ENCODE measurements at regions not wholly inside any gene's neighbourhood (a gene's known extent, or its start where the extent isn't known, plus 50 kb on each side); places are given as distances from the start of the nearest gene placed in this dataset.

DNA sequence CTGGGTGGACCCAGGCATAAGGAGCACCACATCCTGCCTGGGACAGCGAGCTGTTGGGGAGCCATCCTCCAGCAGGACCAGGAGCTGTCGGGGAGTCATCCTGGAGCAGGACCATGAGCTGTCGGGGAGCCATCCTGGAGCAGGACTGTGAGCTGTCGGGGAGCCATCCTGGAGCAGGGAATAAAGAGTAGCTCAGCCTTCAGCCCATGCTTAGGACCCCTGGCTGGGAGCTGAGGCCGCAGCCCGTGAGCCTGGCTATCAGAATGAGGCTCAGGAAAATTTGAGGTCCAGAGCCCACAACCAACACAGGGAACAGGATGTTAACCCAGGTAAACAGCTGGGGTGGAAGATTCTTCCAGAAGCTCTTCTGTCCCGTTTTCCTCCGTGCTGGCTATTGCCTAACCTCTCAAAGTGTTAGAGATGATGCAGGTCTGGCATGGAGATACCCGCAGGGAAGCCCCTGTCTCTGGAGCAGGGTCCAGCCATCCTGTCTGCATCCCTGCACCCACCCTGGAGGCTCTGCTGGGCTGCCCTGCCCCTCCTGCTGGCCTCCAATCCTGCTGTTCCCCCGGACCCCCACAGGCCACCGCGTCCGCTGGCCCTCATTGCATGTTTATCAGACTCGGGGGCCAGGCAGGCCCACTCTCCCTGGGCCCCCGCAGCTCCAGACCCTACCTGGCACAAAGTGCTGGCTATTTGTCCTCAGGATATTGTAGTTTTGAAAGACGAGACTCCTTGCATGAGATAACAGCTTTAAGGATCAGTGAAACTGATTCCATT lies 243.5 kb upstream of the MYT1L start:
- no peak for DNase-seq

GRCh38 chr2:2573658-2574293 lies 242.7 kb upstream of the MYT1L start:
- DNase-seq = no peak

DNA sequence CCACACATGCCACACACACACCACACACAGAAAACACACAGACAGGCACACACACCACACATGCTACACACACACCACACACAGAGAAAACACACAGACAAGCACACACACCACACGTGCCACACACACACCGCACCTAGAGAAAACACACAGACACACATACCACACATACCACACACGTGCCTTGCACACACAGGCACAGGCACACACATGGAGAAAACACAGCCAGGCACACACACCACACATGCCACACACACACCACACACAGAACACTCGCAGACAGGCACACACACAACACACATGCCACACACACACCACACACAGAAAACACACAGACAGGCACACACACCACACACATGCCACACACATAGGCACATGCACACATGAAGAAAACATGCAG lies 242.1 kb upstream of the MYT1L start:
- DNase-seq = no peak

GRCh38 chr2:2572393-2573204 lies 241.5 kb upstream of the MYT1L start:
- no peak for DNase-seq

DNA sequence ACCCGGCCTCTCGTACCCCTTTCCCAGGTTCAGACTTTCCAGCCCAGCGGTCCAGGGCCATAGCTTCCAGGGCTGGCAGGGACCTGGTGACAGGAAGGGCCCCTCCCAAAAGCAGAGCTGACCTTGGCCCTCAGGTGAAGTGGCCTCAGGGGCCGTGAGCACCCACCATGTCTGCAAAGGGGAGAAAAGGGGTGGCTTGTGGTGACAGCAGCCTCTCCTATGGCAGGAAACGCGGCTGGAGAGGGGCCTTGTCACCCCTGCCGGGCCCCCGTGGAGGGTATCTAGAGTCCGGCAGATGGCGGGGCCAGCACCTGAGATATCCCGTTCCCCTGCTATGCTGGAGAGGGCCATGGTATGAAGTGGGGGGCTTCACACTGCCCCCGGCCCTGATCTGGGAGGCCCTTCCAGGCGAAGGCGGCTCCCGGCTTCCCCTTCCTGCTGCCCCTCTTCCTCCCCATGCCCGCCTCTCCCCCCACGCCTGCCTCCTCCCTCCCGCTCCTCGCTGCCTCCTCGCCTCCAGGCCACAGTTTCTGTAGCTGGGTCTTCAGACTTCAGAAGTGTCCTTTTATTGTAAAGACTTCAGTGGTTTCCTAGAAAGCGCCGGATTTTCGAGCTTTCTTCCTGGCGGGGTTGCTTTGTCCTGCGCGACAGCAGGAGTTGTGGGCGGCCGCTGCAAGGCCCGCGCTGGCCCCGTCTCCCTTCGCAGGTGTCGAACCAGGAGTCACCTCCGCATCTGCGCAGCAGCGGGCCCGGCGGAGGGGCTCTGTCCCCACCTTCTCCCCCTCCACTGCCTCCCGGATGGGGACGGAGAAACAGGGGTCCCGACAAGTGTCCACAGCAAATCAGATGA lies 240.5 kb upstream of the MYT1L start:
- DNase-seq = no peak

GRCh38 chr2:2570871-2571270 lies 239.8 kb upstream of the MYT1L start:
- no peak for DNase-seq

DNA sequence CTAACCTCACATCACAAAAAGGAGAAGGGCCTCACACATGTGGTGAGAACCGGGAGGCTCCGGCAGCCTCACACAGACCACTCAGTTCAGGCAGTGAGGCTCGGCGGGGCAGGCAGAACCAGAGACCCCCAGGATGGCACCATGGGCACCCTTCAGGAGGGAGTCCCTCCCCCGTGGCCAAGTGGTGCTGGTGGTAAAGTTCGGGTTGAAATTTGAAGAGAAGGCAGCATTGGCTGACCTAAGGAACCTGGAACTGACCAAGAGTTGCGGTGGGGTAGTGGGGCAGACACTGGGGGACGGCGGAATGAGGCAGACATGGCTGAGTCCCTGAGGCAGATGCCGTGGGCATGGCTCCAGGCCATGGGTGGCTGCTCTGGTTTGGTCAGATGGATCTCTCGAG lies 239.3 kb upstream of the MYT1L start:
- no peak for DNase-seq

GRCh38 chr2:2569836-2570235 lies 238.8 kb upstream of the MYT1L start:
- DNase-seq = no peak

DNA sequence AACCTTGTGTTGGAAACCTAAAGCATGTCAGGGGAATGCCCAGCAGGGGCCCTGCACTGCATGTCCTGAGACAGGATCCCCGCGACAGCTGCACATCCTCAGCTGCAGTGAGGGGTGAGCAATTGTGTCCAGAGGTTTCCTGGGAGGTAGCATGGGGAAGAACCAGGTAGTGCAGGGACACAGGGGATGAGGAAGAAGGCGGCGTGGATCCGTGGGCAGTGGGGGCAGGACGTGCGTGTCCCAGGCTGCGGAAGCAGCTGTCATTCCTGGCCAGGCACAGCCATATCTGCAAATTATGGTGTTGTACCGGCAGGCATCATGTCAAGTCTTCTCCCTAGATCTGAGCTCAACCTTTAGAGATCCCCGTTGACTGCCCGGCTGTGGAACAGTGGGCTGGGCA lies 238.2 kb upstream of the MYT1L start:
- no peak for DNase-seq

DNA sequence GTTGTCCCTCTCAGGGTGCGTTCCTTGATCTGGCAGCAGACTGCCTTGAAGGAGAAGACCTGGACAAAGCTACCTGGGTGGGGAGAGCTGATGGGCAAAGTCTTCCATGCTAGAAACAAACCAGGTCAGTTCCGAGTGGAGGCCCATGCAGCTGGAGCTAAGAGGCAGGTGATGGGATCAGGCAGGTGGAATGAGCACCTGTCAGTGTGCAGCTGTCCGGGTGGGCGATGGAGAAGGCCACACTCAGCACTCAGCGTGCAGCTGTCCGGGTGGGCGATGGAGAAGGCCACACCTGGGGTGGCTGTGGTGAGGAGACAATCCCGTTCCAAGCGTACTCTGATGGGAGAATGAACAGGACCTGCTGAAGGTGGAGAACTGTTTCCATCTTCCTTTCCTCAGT lies 237.3 kb upstream of the MYT1L start:
- no peak for DNase-seq

- no peak for DNase-seq
Measured at GRCh38 chr2:2567776-2568175, 236.7 kb upstream of the MYT1L start.

GRCh38 chr2:2566396-2567323 lies 235.6 kb upstream of the MYT1L start:
- DNase-seq = no peak

DNA sequence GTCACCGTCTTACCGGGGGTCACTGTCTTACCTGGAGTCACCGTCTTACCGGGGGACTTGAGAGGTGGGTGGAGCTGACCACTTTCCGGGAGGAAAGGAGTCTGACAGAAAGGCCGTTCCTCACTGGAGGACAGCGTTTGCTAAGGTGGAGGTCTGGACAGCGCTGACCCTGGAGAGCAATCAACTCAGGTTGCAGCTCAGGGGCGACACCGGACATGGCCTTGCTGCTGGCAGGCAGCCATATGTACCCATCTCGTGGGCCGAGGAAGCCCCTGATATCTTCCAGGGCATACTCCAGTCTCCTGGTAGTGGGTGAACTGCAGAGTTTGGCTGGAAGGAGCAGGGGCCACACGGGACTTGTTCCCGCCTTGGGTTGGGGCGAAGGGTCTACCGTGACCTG lies 234.6 kb upstream of the MYT1L start:
- no peak for DNase-seq

DNA sequence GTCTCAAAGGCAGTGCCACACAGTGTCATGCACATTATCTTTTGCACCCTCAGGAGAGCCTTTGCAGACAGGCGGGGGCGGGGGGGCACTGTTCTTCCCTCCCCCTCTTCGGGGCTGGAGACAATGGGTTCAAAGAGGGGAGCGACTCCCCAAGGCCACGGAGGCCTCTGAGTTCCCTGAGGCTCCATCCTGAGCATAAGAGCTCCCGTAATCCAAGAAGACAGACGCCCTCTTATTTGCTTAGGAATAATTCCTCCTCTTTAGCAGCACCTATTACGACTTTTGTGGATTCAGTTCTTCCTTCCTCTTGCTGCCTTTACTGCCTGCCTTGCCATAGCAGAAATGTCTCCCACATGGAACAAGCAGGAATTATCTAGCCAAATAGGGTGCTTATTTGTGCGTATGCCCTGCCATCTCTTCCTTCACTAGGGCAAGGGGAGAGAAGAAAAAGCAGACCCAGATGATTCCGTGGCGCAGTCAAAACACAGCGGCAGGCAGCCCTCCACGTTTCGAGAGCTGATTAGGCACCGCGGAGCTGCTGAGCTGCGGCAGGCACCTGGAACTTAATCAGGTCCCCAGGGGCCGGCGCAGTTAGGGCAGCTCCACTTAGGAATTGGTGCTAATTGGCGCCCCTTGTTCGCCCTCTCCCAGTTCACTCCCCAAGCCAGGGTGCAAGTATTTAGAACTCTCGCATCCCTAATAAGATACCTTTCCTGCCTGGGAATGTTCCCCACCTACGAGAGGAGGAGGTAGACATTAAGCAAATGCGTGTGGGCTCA lies 233.4 kb upstream of the MYT1L start:
- DNase-seq = no peak

GRCh38 chr2:2563309-2563860 lies 232.3 kb upstream of the MYT1L start:
- no peak for DNase-seq

- DNase-seq = no peak
Measured at GRCh38 chr2:2562867-2563266, 231.8 kb upstream of the MYT1L start.

DNA sequence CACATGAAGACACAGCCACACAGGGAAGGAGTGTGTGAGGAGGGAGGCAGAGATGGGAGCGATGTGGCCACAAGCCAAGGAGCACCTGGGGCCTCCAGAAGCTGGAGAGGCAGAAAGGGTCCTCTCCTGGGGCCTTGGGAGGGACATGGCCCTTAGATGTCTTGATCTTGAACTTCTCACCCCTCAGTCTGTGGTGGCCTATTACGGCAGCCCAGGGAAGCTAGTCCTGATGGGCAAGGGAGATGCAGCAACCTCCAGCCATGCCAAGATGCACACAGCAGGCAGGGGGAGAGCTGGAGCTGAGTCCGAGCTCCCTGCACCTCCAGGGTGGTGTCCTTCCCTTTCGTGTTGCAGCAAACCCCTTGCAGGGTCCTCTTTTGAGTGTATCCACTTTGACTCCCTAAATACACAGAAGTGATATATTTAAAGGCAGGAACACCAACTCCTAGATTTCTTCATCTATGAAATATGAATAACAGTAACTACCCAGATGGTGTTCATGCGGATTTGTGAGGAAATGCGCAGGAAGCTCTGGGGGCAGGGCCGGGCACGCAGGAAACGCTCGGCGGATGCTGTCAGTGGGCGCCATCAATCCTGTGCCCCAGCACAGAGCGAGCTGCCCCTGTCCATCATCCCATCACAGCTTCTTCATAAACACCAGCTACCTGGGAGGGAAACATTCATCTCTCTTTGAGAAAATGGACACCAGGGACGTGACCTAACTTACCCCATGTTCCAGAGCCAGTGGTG lies 230.4 kb upstream of the MYT1L start:
- DNase-seq = no peak

DNA sequence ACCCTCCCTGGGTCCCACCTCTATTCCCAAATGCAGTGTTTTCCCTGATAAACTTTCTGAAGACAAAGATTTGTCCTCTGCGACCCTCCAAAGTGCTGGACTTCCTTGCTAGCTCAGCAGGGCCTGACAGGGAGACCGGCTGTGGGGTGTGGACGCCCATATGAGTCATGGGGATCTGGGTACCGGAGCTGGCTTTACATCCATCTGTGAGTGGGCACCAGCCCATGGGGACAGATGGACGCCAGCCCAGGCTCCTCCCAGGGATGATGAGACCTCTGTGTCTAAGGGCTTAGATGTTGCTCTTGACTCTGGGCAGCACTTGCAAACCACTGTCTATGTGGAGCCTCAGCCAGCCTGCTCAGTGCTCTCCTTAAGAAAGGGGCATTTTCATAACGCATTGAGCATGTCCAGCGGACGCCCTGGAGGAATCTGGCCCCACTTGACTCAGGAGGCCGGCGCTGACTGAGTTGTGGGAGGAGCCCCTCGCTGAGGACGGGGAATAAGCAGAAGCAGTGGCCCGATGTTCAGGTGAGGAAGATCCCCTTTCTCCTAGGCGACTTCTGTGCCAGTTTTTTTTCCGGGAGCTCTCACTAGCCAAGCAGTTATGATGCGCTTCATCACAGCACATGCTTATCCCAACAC lies 229.4 kb upstream of the MYT1L start:
- DNase-seq = no peak

- no peak for DNase-seq
Measured at GRCh38 chr2:2558476-2558875, 227.4 kb upstream of the MYT1L start.
